Osteocyte (in vitro differentiated cells): ENCODE measurements at regions not wholly inside any gene's neighbourhood (a gene's known extent, or its start where the extent isn't known, plus 50 kb on each side); places are given as distances from the start of the nearest gene placed in this dataset.

Experiments
- DNase-seq: peaks from one replicate; pipeline ENCODE4 v3.0.0; 2021; ENCODE audit warnings: mixed read lengths; ENCODE audit not compliant: unreplicated experiment; ENCODE audit errors: extremely low spot score
- H3K27ac Mint-ChIP-seq: one replicate; pipeline ENCODE4 v1.8.0; 2021; ENCODE audit warnings: mild to moderate bottlenecking, mixed read lengths; ENCODE audit not compliant: unreplicated experiment
- H3K27me3 Mint-ChIP-seq: one replicate; pipeline ENCODE4 v1.8.0; 2021; ENCODE audit warnings: mixed read lengths; ENCODE audit not compliant: unreplicated experiment
- H3K36me3 Mint-ChIP-seq: one replicate; pipeline ENCODE4 v1.8.0; 2021; ENCODE audit warnings: mixed read lengths; ENCODE audit not compliant: unreplicated experiment
- H3K4me1 Mint-ChIP-seq: one replicate; pipeline ENCODE4 v1.8.0; 2021; ENCODE audit warnings: mixed read lengths; ENCODE audit not compliant: unreplicated experiment
- H3K4me3 Mint-ChIP-seq: one replicate; pipeline ENCODE4 v1.8.0; 2021; ENCODE audit warnings: mild to moderate bottlenecking, moderate library complexity, mixed read lengths; ENCODE audit not compliant: unreplicated experiment
- H3K9me3 Mint-ChIP-seq: one replicate; pipeline ENCODE4 v1.8.0; 2021; ENCODE audit warnings: mixed read lengths; ENCODE audit not compliant: unreplicated experiment
- TF ChIP-seq, protein P1 (sequence below): fragments of 200-600 bp; sonication (generic); IDR thresholded peaks from 2 replicates; pipeline ENCODE4 v1.5.0; 2021; ENCODE audit warnings: antibody characterized with exemption, mild to moderate bottlenecking, moderate library complexity

DNA sequence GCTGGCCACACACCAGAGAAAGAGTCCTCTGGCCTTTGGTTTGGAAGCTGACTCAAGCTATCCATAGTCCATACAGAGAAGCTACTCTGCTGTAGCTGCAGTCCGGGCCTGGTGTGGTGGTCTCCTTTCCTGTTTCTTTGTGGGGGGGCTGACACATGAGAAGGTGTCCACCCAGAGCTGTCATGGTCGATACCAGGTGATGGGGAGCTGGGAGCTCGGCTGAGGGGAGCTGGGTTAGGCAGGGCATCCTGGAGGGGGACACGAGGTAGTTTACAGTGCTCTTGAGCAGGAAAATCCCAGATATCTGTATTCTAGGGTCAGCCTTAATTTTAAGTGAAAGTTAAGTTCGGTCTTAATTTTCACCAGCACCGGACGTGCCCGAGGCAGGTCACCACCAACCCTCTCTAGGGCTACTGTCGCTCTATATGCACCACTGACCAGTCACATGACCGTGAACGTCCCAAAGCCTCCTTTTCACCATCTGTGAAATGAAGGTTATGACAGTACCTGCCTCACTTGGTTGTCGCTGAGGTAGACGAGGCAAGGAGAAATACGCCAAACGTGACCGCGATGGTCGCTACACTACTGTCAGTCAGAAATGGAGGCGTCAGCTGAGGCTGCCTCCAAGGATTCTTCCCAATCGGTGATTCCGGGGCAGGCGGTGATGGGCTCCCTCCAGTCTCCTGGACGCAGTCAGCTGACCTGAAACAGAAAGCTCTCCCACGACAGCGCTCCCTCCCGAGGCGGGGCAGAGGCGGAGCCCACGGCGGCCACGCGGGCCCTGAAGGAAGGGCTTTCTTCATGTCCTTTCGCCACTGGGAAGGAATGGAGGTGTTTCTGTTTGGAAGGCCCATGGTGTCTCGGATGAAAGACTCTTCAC lies 69.4 kb upstream of the SHH start:
- Mint-ChIP-seq H3K27me3 (no peaks in the 10 kb centered on the region), H3K9me3 (no peaks in the 10 kb centered on the region), H3K27ac (no peak overlapping the region), H3K36me3 (no peaks in the 10 kb centered on the region), H3K4me1 (peaks cover 7% of the 10 kb centered on the region), H3K4me3 (no peak overlapping the region)
- DNase-seq: peak; percentile 80
- TF ChIP-seq, protein P1, sequence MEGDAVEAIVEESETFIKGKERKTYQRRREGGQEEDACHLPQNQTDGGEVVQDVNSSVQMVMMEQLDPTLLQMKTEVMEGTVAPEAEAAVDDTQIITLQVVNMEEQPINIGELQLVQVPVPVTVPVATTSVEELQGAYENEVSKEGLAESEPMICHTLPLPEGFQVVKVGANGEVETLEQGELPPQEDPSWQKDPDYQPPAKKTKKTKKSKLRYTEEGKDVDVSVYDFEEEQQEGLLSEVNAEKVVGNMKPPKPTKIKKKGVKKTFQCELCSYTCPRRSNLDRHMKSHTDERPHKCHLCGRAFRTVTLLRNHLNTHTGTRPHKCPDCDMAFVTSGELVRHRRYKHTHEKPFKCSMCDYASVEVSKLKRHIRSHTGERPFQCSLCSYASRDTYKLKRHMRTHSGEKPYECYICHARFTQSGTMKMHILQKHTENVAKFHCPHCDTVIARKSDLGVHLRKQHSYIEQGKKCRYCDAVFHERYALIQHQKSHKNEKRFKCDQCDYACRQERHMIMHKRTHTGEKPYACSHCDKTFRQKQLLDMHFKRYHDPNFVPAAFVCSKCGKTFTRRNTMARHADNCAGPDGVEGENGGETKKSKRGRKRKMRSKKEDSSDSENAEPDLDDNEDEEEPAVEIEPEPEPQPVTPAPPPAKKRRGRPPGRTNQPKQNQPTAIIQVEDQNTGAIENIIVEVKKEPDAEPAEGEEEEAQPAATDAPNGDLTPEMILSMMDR: no peak

DNA sequence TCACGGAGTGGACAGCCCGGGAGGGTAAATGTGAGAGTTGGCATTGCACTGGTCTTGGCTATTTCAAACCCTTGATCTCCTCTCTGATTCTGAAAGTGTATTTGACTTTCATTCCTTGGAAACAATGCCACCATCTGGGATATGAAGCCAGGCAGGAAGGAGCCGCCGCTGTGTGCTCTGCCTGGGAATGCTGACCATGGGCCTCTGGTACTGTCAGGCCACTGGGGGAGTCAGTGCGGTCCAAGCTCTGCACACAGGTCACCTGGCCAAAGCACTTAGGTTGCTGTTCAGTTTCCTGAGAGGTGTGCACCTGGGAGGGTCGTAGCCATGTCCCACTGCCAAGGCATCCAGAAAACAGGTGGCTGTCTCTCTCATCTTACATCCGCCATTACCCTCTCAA lies 68.5 kb upstream of the SHH start:
- Mint-ChIP-seq H3K4me3 (no peak overlapping the region), H3K36me3 (no peaks in the 10 kb centered on the region), H3K9me3 (no peaks in the 10 kb centered on the region), H3K27me3 (peaks cover 2% of the 10 kb centered on the region), H3K4me1 (peaks cover 5% of the 10 kb centered on the region), H3K27ac (no peak overlapping the region)
- DNase-seq: peak; percentile 38
- TF ChIP-seq, protein P1: no peak

DNA sequence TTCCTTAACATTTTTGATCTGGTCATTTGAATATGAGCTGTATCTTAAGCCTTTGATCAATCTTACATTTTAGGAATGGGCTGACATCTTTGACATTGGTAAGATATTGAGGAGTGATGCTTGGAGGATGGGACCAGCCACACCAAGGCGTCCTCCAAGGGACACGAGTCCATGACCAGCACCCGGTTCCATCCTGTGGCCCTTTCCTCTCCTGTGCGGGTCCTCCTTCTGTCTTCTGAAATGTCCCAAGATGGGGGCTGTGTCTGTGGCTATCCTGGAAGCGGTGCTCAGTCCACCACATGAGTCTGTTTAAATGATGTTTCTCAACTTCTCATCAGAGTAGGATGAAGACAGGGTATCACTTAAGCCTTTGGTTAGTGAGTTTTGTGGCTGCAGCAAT lies 67.3 kb upstream of the SHH start:
- Mint-ChIP-seq H3K27me3 (peaks cover 3% of the 10 kb centered on the region), H3K4me1 (no peaks in the 10 kb centered on the region)

DNA sequence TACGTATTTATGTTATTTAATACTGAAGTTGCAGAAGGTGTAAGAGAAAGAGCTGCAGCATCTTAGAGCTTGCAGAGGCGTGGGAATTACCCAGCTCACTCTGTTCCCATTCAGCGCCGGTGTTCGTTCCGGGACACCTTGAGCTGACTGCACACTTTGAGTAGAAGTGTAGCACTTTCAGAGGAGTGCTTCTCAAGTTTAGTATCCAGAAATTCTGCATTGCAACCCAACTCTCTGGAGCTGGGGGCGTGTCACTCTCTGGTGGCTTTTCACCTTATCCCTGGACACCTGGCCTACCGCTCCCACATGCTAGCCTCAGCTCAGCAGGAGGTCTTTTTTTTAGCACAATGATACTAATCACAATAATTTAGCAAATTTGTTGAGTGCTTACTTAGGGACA lies 66.4 kb upstream of the SHH start:
- Mint-ChIP-seq H3K9me3 (no peaks in the 10 kb centered on the region), H3K36me3 (no peaks in the 10 kb centered on the region), H3K27ac (no peak overlapping the region), H3K4me3 (no peak overlapping the region), H3K4me1 (no peaks in the 10 kb centered on the region), H3K27me3 (peaks cover 8% of the 10 kb centered on the region)
- TF ChIP-seq, protein P1: no peak
- peak; percentile 51 for DNase-seq

More for the DNA sequence above, 67.3 kb upstream of the SHH start:
- peak; percentile 48 for DNase-seq
- H3K36me3 Mint-ChIP-seq: no peaks in the 10 kb centered on the region
- H3K4me3 Mint-ChIP-seq: no peak overlapping the region
- no peak overlapping the region for H3K27ac Mint-ChIP-seq
- TF ChIP-seq, protein P1: no peak
- H3K9me3 Mint-ChIP-seq: no peaks in the 10 kb centered on the region

DNA sequence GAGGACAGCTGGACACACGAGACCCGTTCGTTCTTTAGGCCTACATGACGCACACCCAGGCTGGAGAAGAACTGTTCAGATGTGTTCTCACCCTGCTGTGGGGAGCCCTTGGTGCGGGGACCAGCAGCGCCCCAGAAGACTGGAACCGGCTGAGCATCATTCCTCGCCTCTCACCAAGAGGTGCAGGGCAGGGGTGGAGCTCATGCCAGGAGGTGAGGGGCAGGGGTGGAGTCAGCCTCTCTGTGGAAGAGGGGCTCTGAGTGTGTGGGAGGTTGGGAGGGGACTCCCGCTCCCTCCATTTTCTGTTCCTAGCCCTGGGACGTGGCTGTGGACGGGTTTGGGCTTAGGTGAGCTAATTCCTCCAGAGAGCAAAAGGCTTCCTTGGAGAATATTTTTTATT lies 66.0 kb upstream of the SHH start:
- TF ChIP-seq, protein P1: no peak
- Mint-ChIP-seq H3K27me3 (peaks cover 10% of the 10 kb centered on the region), H3K4me3 (no peak overlapping the region), H3K9me3 (no peaks in the 10 kb centered on the region), H3K4me1 (no peaks in the 10 kb centered on the region), H3K36me3 (no peaks in the 10 kb centered on the region), H3K27ac (no peak overlapping the region)
- DNase-seq: peak; percentile 73
